ENCODE measurements at regions not wholly inside any gene's neighbourhood (a gene's known extent, or its start where the extent isn't known, plus 50 kb on each side); places are given as distances from the start of the nearest gene placed in this dataset.

DNA sequence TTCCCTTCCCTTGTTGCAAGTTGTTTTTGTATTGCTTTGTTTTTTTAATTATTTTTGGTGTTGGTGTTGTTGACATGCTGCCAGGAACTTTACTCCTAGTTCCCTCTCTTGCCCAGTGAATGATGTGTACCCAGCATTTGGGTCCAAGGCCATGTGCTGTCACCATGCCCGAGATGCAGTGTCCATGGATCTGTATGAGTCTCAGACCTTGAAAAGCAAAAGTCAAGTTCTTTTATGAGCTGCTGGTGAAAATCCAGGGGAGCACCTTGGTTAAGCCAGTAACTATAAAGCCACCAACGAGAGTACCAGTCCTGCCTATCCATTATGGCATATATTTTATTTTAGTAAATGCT is 236.4 kb downstream of the BCL11A start:
- intact Hi-C loops (cut with DNase I, micrococcal nuclease): no loop called here
- no peak overlapping the region for H3K27ac Mint-ChIP-seq
- POLR2A ChIA-PET: no interaction called here
- peaks cover 5% of the 10 kb centered on the region for H3K4me1 Mint-ChIP-seq
- H3K9me3 Mint-ChIP-seq (ENCODE audit: low read depth): no peaks in the 10 kb centered on the region
- no peak for ATAC-seq
- no peak overlapping the region for H3K4me3 Mint-ChIP-seq
- H3K36me3 Mint-ChIP-seq (ENCODE audit: low read depth): no peaks in the 10 kb centered on the region
- CTCF ChIA-PET: no interaction called here
- DNase-seq: no peak
- H3K27me3 Mint-ChIP-seq: no peaks in the 10 kb centered on the region

- Mint-ChIP-seq H3K36me3 (ENCODE audit: low read depth) (no peaks in the 10 kb centered on the region), H3K9me3 (ENCODE audit: low read depth) (no peaks in the 10 kb centered on the region), H3K27me3 (no peaks in the 10 kb centered on the region), H3K27ac (no peak overlapping the region), H3K4me3 (no peak overlapping the region), H3K4me1 (peaks cover 8% of the 10 kb centered on the region)
- no peak for DNase-seq
- intact Hi-C loops (cut with DNase I, micrococcal nuclease): no loop called here
- POLR2A ChIA-PET: no interaction called here
- CTCF ChIA-PET: no interaction called here
- no peak for ATAC-seq
These were observed 236.9 kb downstream of the BCL11A start for GRCh38 chr2:60316381-60317033.

GRCh38 chr2:60313470-60314172 is 239.8 kb downstream of the BCL11A start:
- DNase-seq (no peak), ATAC-seq (no peak)
- Mint-ChIP-seq H3K27me3 (no peaks in the 10 kb centered on the region), H3K4me1 (peaks cover 11% of the 10 kb centered on the region), H3K27ac (no peak overlapping the region), H3K36me3 (ENCODE audit: low read depth) (no peaks in the 10 kb centered on the region), H3K4me3 (no peak overlapping the region), H3K9me3 (ENCODE audit: low read depth) (no peaks in the 10 kb centered on the region)
- CTCF ChIA-PET: interaction anchor here (0.7 to 1.0 kb wide), 2 partner anchors 11 to 325 kb away, joined by 3 read pairs; no protein-coding TSS in a partner anchor
- POLR2A ChIA-PET: no interaction called here
- intact Hi-C loops (cut with DNase I, micrococcal nuclease): no loop called here

DNA sequence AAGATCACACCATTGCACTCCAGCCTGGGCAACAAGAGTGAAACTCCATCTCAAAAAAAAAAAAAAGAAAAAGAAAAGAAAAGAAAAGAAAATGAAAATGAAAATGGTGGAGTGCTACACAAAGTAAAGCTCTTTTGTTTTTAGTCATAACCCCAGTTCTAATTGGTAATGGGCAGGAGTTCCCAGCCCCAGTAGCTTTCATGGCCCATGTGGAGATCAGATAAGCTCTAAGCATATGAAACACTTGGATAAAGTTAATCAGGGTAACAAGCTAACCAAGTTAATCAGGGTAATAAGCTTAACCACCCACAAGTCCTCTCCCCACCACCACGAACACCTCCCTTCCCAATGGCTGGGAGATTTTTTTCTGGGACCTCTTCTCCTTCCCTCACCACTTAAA is 240.8 kb downstream of the BCL11A start:
- intact Hi-C loops (cut with DNase I, micrococcal nuclease): no loop called here
- peak; percentile 72 for ATAC-seq
- Mint-ChIP-seq H3K4me1 (peaks cover 11% of the 10 kb centered on the region), H3K27ac (no peak overlapping the region), H3K9me3 (ENCODE audit: low read depth) (no peaks in the 10 kb centered on the region), H3K27me3 (peaks cover 1% of the 10 kb centered on the region), H3K36me3 (ENCODE audit: low read depth) (no peaks in the 10 kb centered on the region), H3K4me3 (no peak overlapping the region)
- peak; percentile 11 for DNase-seq
- CTCF ChIA-PET: interaction anchor here (0.6 to 1.0 kb wide), 3 partner anchors 12 to 326 kb away, joined by 3 read pairs; no protein-coding TSS in a partner anchor
- POLR2A ChIA-PET: no interaction called here

- Mint-ChIP-seq H3K36me3 (ENCODE audit: low read depth) (no peaks in the 10 kb centered on the region), H3K4me3 (no peak overlapping the region), H3K4me1 (peaks cover 11% of the 10 kb centered on the region), H3K27ac (no peak overlapping the region), H3K27me3 (peaks cover 2% of the 10 kb centered on the region), H3K9me3 (ENCODE audit: low read depth) (no peaks in the 10 kb centered on the region)
- intact Hi-C loops (cut with DNase I, micrococcal nuclease): no loop called here
- DNase-seq (no peak), ATAC-seq (peak; percentile 66)
- ChIA-PET POLR2A (no interaction called here), CTCF (interaction anchor here (0.7 kb wide), 1 partner anchor 332 kb away, joined by 3 read pairs; no protein-coding TSS in a partner anchor)
These were observed 241.9 kb downstream of the BCL11A start for GRCh38 chr2:60311524-60311923.

GRCh38 chr2:60309941-60310660 is 243.4 kb downstream of the BCL11A start:
- no peak for ATAC-seq
- intact Hi-C loops (cut with DNase I, micrococcal nuclease): no loop called here
- no peak for DNase-seq
- no peaks in the 10 kb centered on the region for H3K9me3 Mint-ChIP-seq (ENCODE audit: low read depth)
- H3K4me3 Mint-ChIP-seq: no peak overlapping the region
- H3K36me3 Mint-ChIP-seq (ENCODE audit: low read depth): no peaks in the 10 kb centered on the region
- ChIA-PET POLR2A (no interaction called here), CTCF (no interaction called here)
- H3K27me3 Mint-ChIP-seq: peaks cover 2% of the 10 kb centered on the region
- H3K27ac Mint-ChIP-seq: no peak overlapping the region
- peaks cover 11% of the 10 kb centered on the region for H3K4me1 Mint-ChIP-seq

GRCh38 chr2:60309336-60309735 is 244.1 kb downstream of the BCL11A start:
- H3K9me3 Mint-ChIP-seq (ENCODE audit: low read depth): no peaks in the 10 kb centered on the region
- ATAC-seq: no peak
- H3K27me3 Mint-ChIP-seq: peaks cover 2% of the 10 kb centered on the region
- CTCF ChIA-PET: no interaction called here
- H3K36me3 Mint-ChIP-seq (ENCODE audit: low read depth): no peaks in the 10 kb centered on the region
- H3K4me3 Mint-ChIP-seq: no peak overlapping the region
- H3K4me1 Mint-ChIP-seq: peaks cover 11% of the 10 kb centered on the region
- POLR2A ChIA-PET: no interaction called here
- DNase-seq: no peak
- intact Hi-C loops (cut with DNase I, micrococcal nuclease): no loop called here
- H3K27ac Mint-ChIP-seq: no peak overlapping the region

- CTCF ChIA-PET: no interaction called here
- intact Hi-C loops (cut with DNase I, micrococcal nuclease): no loop called here
- H3K4me1 Mint-ChIP-seq: peaks cover under 1% of the 10 kb centered on the region
- no peak overlapping the region for H3K27ac Mint-ChIP-seq
- no peak overlapping the region for H3K4me3 Mint-ChIP-seq
- ATAC-seq: no peak
- DNase-seq: no peak
- H3K9me3 Mint-ChIP-seq (ENCODE audit: low read depth): no peaks in the 10 kb centered on the region
- no peaks in the 10 kb centered on the region for H3K36me3 Mint-ChIP-seq (ENCODE audit: low read depth)
- POLR2A ChIA-PET: no interaction called here
- H3K27me3 Mint-ChIP-seq: peaks cover 2% of the 10 kb centered on the region
These were observed 247.1 kb downstream of the BCL11A start for GRCh38 chr2:60306267-60306861.

GRCh38 chr2:60303680-60304079 is 249.8 kb downstream of the BCL11A start:
- ATAC-seq (no peak), DNase-seq (no peak)
- Mint-ChIP-seq H3K4me1 (no peaks in the 10 kb centered on the region), H3K27me3 (peaks cover 2% of the 10 kb centered on the region), H3K27ac (no peak overlapping the region), H3K9me3 (ENCODE audit: low read depth) (no peaks in the 10 kb centered on the region), H3K4me3 (no peak overlapping the region), H3K36me3 (ENCODE audit: low read depth) (no peaks in the 10 kb centered on the region)
- ChIA-PET POLR2A (no interaction called here), CTCF (no interaction called here)
- intact Hi-C loops (cut with DNase I, micrococcal nuclease): no loop called here

DNA sequence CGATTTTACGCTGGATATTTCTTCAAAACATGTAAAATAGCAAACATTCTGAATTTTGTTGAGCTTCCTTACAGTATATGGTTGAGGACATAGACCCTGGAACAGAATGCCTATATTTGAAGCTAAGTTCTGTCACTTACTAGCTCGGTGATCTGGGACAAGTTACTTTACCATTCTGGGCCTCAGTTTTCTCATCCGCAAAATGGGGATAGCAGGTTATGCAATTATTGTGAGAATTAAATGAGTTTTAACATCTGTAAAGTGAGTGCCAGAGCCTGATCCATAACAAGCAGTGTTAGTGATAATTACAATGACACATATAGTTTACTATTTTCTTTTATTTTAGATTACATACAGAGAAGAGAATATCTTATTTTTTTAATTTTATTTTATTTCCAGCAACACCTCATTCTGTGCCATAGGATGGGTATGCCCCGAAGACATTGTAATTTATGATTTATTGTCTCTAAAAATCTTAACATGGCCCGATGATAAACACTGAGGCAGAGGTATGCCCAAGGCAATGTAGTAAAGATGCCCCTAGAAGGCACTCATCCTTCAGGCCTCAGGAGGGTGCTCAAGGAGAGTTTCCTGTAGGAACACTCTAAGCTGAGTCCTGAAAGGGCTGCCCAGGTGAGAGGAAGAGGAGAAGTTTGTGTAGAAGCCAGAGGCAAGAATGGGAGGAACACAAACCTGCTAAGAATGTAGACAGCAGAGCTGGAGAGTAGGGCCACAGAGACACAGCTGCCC is 250.9 kb downstream of the BCL11A start:
- no peak for ATAC-seq
- intact Hi-C loops (cut with DNase I, micrococcal nuclease): no loop called here
- Mint-ChIP-seq H3K4me3 (no peak overlapping the region), H3K36me3 (ENCODE audit: low read depth) (no peaks in the 10 kb centered on the region), H3K27me3 (peaks cover under 1% of the 10 kb centered on the region), H3K4me1 (no peaks in the 10 kb centered on the region), H3K27ac (no peak overlapping the region), H3K9me3 (ENCODE audit: low read depth) (no peaks in the 10 kb centered on the region)
- CTCF ChIA-PET: interaction anchor here (1.1 kb wide), 1 partner anchor 9 kb away, joined by 4 read pairs; no protein-coding TSS in a partner anchor
- POLR2A ChIA-PET: no interaction called here
- DNase-seq: no peak

DNA sequence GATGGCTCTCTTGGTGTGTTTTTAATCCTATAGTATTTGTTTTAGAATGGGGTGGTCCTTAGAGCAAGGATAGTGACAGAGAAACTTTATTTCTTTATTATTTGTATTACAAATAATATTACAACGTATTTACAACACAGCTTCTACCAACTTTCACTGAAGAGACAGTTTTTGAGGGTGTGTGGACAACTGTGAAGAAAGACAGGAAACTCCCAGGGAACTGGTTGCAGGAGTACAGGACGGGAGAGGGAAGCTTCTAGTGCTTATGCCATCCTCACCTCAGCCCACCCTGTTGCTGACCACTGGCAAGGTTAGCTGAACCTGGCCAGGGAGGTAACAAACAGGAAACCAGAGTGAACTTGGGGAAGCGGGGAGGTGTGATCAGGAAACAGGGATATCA is 251.7 kb downstream of the BCL11A start:
- Mint-ChIP-seq H3K4me3 (no peak overlapping the region), H3K4me1 (no peaks in the 10 kb centered on the region), H3K27me3 (no peaks in the 10 kb centered on the region), H3K27ac (no peak overlapping the region), H3K9me3 (ENCODE audit: low read depth) (no peaks in the 10 kb centered on the region), H3K36me3 (ENCODE audit: low read depth) (no peaks in the 10 kb centered on the region)
- CTCF ChIA-PET: interaction anchor here (1.1 kb wide), 2 partner anchors 8 to 40 kb away, joined by 3 to 4 read pairs; no protein-coding TSS in a partner anchor
- DNase-seq (no peak), ATAC-seq (no peak)
- intact Hi-C loops (cut with DNase I, micrococcal nuclease): no loop called here
- POLR2A ChIA-PET: no interaction called here
